Sigmoid colon (tissue), 4 donors: ENCODE measurements at regions not wholly inside any gene's neighbourhood (a gene's known extent, or its start where the extent isn't known, plus 50 kb on each side); places are given as distances from the start of the nearest gene placed in this dataset.

Experiments used
- CTCF ChIP-seq, 4 experiments: fragments of 450-650 bp in 3 of 4; fragments of 200-600 bp in 1 of 4; IDR thresholded peaks; one replicate each; pipeline ENCODE4 v1.5.1; 2016 to 2019; ENCODE audit warnings: antibody characterized with exemption in 4 of 4, mild to moderate bottlenecking in 3 of 4, moderate library complexity in 2 of 4
- EP300 ChIP-seq, 4 donors: sonication (generic); formaldehyde crosslinking; IDR thresholded peaks; one replicate each; pipeline ENCODE4 v1.6.1; 2017; ENCODE audit warnings: antibody characterized with exemption in 4 of 4
- POLR2A ChIP-seq, 2 donors: fragments of 450-650 bp; IDR thresholded peaks; one replicate each; pipeline ENCODE4 v1.6.1; 2016; ENCODE audit warnings: antibody characterized with exemption in 2 of 2, mild to moderate bottlenecking in 2 of 2, moderate library complexity in 2 of 2
- POLR2AphosphoS5 ChIP-seq, 4 donors: sonication (generic); formaldehyde crosslinking; IDR thresholded peaks; one replicate each; pipeline ENCODE4 v1.6.1; 2017; ENCODE audit warnings: antibody characterized with exemption in 4 of 4

GRCh38 chr12:4177262-4177661 is 96.3 kb upstream of the CCND2 start:
- no peak for TF ChIP-seq POLR2A (IDR thresholded peaks at IDR 0.05)
- TF ChIP-seq CTCF (IDR thresholded peaks at IDR 0.05), result no peak
- no peak for TF ChIP-seq EP300 (IDR thresholded peaks at IDR 0.05)
- no peak for TF ChIP-seq POLR2AphosphoS5 (IDR thresholded peaks at IDR 0.05)
